ENCODE measurements at regions not wholly inside any gene's neighbourhood (a gene's known extent, or its start where the extent isn't known, plus 50 kb on each side); places are given as distances from the start of the nearest gene placed in this dataset.
"Not testable (repeated sequence)": the region's sequence is repeated elsewhere in the genome, so short reads cannot be mapped to it uniquely, and the experiment has no call there.

DNA sequence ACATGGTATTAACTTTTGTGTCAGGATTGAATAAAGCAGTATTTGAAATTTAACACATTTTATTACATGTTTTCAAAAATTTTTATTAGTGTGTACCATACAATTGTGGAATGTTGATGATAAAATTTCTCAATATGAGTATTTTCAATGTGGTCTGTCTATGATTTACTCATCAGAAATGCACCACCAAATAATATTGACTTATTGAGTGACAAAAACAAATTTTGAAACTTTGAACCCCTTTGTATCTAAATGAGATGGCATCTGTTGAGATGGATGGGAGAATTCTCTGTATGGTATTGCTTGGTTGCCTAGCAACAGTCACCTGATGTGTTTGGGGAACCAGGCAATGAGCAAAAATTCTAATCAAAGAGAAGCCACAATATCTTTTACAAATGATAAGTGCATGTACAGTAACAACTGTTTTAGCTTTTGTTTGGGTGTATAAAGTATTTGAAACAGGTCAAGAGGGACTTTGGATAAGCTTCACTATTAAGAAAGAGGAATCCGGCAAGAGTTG is 400.1 kb downstream of the CCDC85A start:
- no peak for ATAC-seq
- Histone ChIP-seq H3K27me3 (no peaks in the 10 kb centered on the region), H3K27ac (no peak overlapping the region), H3K9me3 (no peaks in the 10 kb centered on the region), H3K4me3 (no peak overlapping the region), H3K36me3 (replicated peaks in 1 of 2; ENCODE audit: insufficient read depth in 1 of 2, low read depth in 2 of 2) (no peaks in the 10 kb centered on the region), H3K4me1 (no peaks in the 10 kb centered on the region)
- intact Hi-C loops (cut with DNase I) = no loop called here
- DNase-seq = no peak
- TF ChIP-seq, protein P1, sequence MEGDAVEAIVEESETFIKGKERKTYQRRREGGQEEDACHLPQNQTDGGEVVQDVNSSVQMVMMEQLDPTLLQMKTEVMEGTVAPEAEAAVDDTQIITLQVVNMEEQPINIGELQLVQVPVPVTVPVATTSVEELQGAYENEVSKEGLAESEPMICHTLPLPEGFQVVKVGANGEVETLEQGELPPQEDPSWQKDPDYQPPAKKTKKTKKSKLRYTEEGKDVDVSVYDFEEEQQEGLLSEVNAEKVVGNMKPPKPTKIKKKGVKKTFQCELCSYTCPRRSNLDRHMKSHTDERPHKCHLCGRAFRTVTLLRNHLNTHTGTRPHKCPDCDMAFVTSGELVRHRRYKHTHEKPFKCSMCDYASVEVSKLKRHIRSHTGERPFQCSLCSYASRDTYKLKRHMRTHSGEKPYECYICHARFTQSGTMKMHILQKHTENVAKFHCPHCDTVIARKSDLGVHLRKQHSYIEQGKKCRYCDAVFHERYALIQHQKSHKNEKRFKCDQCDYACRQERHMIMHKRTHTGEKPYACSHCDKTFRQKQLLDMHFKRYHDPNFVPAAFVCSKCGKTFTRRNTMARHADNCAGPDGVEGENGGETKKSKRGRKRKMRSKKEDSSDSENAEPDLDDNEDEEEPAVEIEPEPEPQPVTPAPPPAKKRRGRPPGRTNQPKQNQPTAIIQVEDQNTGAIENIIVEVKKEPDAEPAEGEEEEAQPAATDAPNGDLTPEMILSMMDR (IDR thresholded peaks at IDR 0.05) = no peak
- no peak for TF ChIP-seq POLR2A (IDR thresholded peaks at IDR 0.05)
- WGBS, 2 donors = 63 to 67% methylated on average over 1 of the region's 1 CpG

DNA sequence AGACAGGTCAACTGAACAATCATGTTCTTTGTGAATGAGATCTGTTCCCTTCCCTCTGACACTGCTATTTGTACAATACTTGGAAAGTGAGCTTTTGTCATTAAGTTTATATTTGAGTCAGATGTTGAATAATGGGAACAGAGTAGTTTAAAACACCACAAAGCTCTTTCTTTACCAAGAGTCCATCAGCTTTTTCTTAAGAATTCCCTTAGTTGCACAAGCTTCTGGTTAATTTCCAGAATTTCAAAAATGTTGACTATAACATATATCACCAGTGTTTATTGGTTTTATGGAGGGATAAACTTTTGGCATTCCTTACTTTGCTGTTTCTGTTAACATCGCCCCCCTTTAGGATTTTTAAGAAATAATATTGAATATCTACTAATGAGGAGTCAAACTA is 403.7 kb downstream of the CCDC85A start:
- intact Hi-C loops (cut with DNase I) = no loop called here
- ATAC-seq = no peak
- DNase-seq = no peak
- no peaks in the 10 kb centered on the region for H3K4me1 ChIP-seq
- TF ChIP-seq POLR2A (IDR thresholded peaks at IDR 0.05) = no peak
- TF ChIP-seq, protein P1 (IDR thresholded peaks at IDR 0.05) = no peak
- 54 to 63% methylated on average over 1 of the region's 1 CpG for WGBS, 2 donors
- H3K27ac ChIP-seq = no peak overlapping the region
- no peaks in the 10 kb centered on the region for H3K9me3 ChIP-seq
- no peaks in the 10 kb centered on the region for H3K36me3 ChIP-seq (replicated peaks in 1 of 2; ENCODE audit: insufficient read depth in 1 of 2, low read depth in 2 of 2)
- H3K4me3 ChIP-seq = no peak overlapping the region
- no peaks in the 10 kb centered on the region for H3K27me3 ChIP-seq

DNA sequence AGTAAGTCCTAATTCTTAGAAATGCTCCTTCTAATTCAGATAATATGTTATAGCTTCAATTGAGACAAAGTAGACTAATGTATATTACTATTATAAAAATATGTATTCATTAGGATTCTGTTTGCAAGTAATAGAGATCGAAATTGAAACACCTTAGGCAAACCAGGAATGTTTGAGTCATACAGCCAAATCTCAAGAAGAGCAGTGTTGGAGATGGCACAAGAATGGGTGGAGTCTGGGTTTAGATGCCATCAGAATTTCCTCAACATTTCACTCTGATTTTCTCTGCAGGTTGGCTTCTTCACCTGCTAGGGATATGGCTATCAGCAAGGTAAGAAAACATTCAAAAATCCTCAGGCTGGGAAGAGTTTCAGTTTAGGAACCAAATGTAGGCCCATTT is 405.4 kb downstream of the CCDC85A start:
- Histone ChIP-seq H3K4me3 (no peak overlapping the region), H3K27ac (no peak overlapping the region), H3K36me3 (replicated peaks in 1 of 2; ENCODE audit: insufficient read depth in 1 of 2, low read depth in 2 of 2) (no peaks in the 10 kb centered on the region), H3K4me1 (no peaks in the 10 kb centered on the region), H3K9me3 (no peaks in the 10 kb centered on the region), H3K27me3 (no peaks in the 10 kb centered on the region)
- no peak for ATAC-seq
- WGBS, 2 donors = 61 to 65% methylated on average over 1 of the region's 1 CpG
- no peak for DNase-seq
- intact Hi-C loops (cut with DNase I) = no loop called here
- TF ChIP-seq, protein P1 (IDR thresholded peaks at IDR 0.05) = no peak
- TF ChIP-seq POLR2A (IDR thresholded peaks at IDR 0.05) = no peak

DNA sequence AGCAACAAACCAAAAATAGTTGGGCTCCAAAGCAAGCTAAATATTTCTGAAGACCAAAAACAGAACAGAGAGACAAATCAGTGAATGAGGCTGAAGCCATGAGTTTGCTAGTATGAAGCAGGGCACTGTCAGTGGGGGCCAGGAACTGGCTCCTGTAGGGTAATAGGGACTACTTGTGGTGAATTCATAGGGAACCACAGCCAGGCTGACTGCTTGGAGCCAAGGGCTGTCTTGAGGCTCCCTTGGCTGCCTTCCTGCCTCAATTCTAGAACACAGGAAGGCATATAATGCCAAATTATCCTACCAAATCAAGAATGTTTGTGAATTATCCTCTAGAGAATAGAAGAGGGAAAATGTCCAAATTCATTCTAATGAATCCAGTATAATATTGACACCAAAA is 406.0 kb downstream of the CCDC85A start:
- no peak overlapping the region for H3K27ac ChIP-seq
- intact Hi-C loops (cut with DNase I) = no loop called here
- H3K36me3 ChIP-seq (replicated peaks in 1 of 2; ENCODE audit: insufficient read depth in 1 of 2, low read depth in 2 of 2) = no peaks in the 10 kb centered on the region
- DNase-seq = no peak
- H3K9me3 ChIP-seq = no peaks in the 10 kb centered on the region
- no peak overlapping the region for H3K4me3 ChIP-seq
- ATAC-seq = no peak
- no peaks in the 10 kb centered on the region for H3K4me1 ChIP-seq
- no peak for TF ChIP-seq POLR2A (IDR thresholded peaks at IDR 0.05)
- TF ChIP-seq, protein P1 (IDR thresholded peaks at IDR 0.05) = no peak
- no peaks in the 10 kb centered on the region for H3K27me3 ChIP-seq

DNA sequence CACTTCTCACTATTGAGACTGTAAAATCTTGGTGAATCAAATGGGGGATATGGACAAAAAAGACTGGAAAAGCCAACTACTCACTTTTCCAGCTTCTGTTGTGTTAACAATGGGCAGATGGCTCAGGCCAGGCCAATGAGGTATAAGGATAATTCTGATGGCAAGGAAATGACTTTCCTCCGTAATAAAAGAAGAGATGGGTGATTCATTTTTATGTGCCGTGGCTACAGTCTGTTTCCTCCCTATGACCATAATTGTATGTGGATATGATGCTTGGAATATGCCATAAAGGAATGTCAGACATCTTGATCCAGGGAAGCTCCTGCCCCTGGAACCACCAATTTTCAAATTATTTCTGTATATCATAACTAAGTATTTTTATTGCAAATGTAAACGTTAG is 406.8 kb downstream of the CCDC85A start:
- no peak for TF ChIP-seq POLR2A (IDR thresholded peaks at IDR 0.05)
- no peak overlapping the region for H3K27ac ChIP-seq
- intact Hi-C loops (cut with DNase I) = no loop called here
- no peak overlapping the region for H3K4me3 ChIP-seq
- no peaks in the 10 kb centered on the region for H3K4me1 ChIP-seq
- no peaks in the 10 kb centered on the region for H3K9me3 ChIP-seq
- H3K27me3 ChIP-seq = no peaks in the 10 kb centered on the region
- WGBS, 2 donors = 35 to 45% methylated on average over 3 of the region's 3 CpGs
- DNase-seq (no peak), ATAC-seq (no peak)
- no peaks in the 10 kb centered on the region for H3K36me3 ChIP-seq (replicated peaks in 1 of 2; ENCODE audit: insufficient read depth in 1 of 2, low read depth in 2 of 2)

DNA sequence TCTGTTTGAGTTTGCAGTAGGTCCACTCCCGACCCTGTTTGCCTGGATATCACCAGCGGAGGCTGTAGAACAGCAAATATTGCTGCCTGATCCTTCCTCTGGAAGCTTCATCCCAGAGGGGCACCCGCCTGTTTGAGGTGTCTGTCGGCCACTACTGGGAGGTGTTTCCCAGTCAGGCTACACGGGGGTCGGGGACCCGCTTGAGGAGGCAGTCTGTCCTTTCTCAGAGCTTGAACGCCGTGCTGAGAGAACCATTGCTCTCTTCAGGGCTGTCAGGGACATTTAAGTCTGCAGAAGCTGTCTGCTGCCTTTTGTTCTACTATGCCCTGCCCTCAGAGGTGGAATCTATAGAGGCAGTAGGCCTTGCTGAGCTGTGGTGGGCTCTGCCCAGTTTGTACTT is 422.3 kb downstream of the CCDC85A start:
- H3K27ac ChIP-seq; H3K9me3 ChIP-seq; DNase-seq; ATAC-seq; H3K4me3 ChIP-seq; H3K36me3 ChIP-seq (replicated peaks in 1 of 2; ENCODE audit: insufficient read depth in 1 of 2, low read depth in 2 of 2); intact Hi-C loops (cut with DNase I); H3K4me1 ChIP-seq; H3K27me3 ChIP-seq: not testable (repeated sequence)
- WGBS, 2 donors = 63% methylated on average over 9 of the region's 9 CpGs
